H1 (cell line): ENCODE measurements at regions not wholly inside any gene's neighbourhood (a gene's known extent, or its start where the extent isn't known, plus 50 kb on each side); places are given as distances from the start of the nearest gene placed in this dataset.

Source experiments
- CBX5 ChIP-seq: fragments of 300-800, 300-1000 bp; sonication (generic); IDR thresholded peaks from 2 replicates; pipeline ENCODE4 v1.7.1; 2016; ENCODE audit warnings: antibody characterized with exemption, low read length, low read depth
- CEBPB ChIP-seq: IDR thresholded peaks from 2 replicates; pipeline ENCODE4 v1.6.1; 2012; ENCODE audit warnings: low read depth, low read length
- KDM5A ChIP-seq: fragments of 200-600 bp; IDR thresholded peaks from 2 replicates; pipeline ENCODE4 v1.7.1; 2012; ENCODE audit warnings: mild to moderate bottlenecking, low read length, inconsistent platforms, mixed read lengths
- NRF1 ChIP-seq: IDR thresholded peaks from 2 replicates; pipeline ENCODE4 v1.6.1; 2011; ENCODE audit warnings: mild to moderate bottlenecking, low read depth, low read length, improper control_type of control experiment
- TCF12 ChIP-seq: IDR thresholded peaks from 2 replicates; pipeline ENCODE4 v1.6.1; 2011; ENCODE audit warnings: low read depth, mild to moderate bottlenecking, low read length
- TF ChIP-seq, protein P1 (sequence below): fragments of 300-600 bp; sonication (generic); IDR thresholded peaks from 2 replicates; pipeline ENCODE4 v1.7.1; 2012; ENCODE audit warnings: low read length, moderate library complexity, mild to moderate bottlenecking, inconsistent platforms; ENCODE audit not compliant: insufficient replicate concordance

GRCh38 chr4:66814277-66814676, 731.0 kb downstream of the CENPC start (continued):
- no peak for TF ChIP-seq KDM5A
- TF ChIP-seq CEBPB: no peak
- TF ChIP-seq NRF1: no peak
- no peak for TF ChIP-seq CBX5
- TF ChIP-seq, protein P1, sequence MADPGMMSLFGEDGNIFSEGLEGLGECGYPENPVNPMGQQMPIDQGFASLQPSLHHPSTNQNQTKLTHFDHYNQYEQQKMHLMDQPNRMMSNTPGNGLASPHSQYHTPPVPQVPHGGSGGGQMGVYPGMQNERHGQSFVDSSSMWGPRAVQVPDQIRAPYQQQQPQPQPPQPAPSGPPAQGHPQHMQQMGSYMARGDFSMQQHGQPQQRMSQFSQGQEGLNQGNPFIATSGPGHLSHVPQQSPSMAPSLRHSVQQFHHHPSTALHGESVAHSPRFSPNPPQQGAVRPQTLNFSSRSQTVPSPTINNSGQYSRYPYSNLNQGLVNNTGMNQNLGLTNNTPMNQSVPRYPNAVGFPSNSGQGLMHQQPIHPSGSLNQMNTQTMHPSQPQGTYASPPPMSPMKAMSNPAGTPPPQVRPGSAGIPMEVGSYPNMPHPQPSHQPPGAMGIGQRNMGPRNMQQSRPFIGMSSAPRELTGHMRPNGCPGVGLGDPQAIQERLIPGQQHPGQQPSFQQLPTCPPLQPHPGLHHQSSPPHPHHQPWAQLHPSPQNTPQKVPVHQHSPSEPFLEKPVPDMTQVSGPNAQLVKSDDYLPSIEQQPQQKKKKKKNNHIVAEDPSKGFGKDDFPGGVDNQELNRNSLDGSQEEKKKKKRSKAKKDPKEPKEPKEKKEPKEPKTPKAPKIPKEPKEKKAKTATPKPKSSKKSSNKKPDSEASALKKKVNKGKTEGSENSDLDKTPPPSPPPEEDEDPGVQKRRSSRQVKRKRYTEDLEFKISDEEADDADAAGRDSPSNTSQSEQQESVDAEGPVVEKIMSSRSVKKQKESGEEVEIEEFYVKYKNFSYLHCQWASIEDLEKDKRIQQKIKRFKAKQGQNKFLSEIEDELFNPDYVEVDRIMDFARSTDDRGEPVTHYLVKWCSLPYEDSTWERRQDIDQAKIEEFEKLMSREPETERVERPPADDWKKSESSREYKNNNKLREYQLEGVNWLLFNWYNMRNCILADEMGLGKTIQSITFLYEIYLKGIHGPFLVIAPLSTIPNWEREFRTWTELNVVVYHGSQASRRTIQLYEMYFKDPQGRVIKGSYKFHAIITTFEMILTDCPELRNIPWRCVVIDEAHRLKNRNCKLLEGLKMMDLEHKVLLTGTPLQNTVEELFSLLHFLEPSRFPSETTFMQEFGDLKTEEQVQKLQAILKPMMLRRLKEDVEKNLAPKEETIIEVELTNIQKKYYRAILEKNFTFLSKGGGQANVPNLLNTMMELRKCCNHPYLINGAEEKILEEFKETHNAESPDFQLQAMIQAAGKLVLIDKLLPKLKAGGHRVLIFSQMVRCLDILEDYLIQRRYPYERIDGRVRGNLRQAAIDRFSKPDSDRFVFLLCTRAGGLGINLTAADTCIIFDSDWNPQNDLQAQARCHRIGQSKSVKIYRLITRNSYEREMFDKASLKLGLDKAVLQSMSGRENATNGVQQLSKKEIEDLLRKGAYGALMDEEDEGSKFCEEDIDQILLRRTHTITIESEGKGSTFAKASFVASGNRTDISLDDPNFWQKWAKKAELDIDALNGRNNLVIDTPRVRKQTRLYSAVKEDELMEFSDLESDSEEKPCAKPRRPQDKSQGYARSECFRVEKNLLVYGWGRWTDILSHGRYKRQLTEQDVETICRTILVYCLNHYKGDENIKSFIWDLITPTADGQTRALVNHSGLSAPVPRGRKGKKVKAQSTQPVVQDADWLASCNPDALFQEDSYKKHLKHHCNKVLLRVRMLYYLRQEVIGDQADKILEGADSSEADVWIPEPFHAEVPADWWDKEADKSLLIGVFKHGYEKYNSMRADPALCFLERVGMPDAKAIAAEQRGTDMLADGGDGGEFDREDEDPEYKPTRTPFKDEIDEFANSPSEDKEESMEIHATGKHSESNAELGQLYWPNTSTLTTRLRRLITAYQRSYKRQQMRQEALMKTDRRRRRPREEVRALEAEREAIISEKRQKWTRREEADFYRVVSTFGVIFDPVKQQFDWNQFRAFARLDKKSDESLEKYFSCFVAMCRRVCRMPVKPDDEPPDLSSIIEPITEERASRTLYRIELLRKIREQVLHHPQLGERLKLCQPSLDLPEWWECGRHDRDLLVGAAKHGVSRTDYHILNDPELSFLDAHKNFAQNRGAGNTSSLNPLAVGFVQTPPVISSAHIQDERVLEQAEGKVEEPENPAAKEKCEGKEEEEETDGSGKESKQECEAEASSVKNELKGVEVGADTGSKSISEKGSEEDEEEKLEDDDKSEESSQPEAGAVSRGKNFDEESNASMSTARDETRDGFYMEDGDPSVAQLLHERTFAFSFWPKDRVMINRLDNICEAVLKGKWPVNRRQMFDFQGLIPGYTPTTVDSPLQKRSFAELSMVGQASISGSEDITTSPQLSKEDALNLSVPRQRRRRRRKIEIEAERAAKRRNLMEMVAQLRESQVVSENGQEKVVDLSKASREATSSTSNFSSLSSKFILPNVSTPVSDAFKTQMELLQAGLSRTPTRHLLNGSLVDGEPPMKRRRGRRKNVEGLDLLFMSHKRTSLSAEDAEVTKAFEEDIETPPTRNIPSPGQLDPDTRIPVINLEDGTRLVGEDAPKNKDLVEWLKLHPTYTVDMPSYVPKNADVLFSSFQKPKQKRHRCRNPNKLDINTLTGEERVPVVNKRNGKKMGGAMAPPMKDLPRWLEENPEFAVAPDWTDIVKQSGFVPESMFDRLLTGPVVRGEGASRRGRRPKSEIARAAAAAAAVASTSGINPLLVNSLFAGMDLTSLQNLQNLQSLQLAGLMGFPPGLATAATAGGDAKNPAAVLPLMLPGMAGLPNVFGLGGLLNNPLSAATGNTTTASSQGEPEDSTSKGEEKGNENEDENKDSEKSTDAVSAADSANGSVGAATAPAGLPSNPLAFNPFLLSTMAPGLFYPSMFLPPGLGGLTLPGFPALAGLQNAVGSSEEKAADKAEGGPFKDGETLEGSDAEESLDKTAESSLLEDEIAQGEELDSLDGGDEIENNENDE: no peak
- no peak for TF ChIP-seq TCF12
